GM12891 (cell line): ENCODE measurements at regions not wholly inside any gene's neighbourhood (a gene's known extent, or its start where the extent isn't known, plus 50 kb on each side); places are given as distances from the start of the nearest gene placed in this dataset.

Source experiments
- DNase-seq: peaks from one replicate; pipeline ENCODE4 v3.0.0; 2011; ENCODE audit warnings: low spot score; ENCODE audit not compliant: insufficient read length
- FAIRE-seq: peaks from 2 replicates; lab custom pipeline; 2011; peaks lifted over from hg19 to GRCh38; lab: Jason Lieb, UNC
- PAX5 ChIP-seq: IDR thresholded peaks from 2 replicates; pipeline ENCODE4 v1.6.1; 2011; ENCODE audit warnings: low read length, moderate library complexity, mild to moderate bottlenecking; ENCODE audit not compliant: insufficient read depth, severe bottlenecking
- POLR2A ChIP-seq: IDR thresholded peaks from 2 replicates; pipeline ENCODE4 v1.6.1; 2011; ENCODE audit warnings: low read depth, low read length, control low read depth
- POLR2AphosphoS5 ChIP-seq: IDR thresholded peaks from 2 replicates; pipeline ENCODE4 v1.6.1; 2011; ENCODE audit warnings: low read depth, low read length, control low read depth
- POU2F2 ChIP-seq: IDR thresholded peaks from 2 replicates; pipeline ENCODE4 v1.6.1; 2011; ENCODE audit warnings: low read depth, mild to moderate bottlenecking, control low read depth, low read length, moderate library complexity
- SPI1 ChIP-seq: IDR thresholded peaks from 2 replicates; pipeline ENCODE4 v1.6.1; 2011; ENCODE audit warnings: low read depth, low read length, control low read depth
- TAF1 ChIP-seq: IDR thresholded peaks from 2 replicates; pipeline ENCODE4 v1.6.1; 2011; ENCODE audit warnings: low read depth, low read length, control low read depth

GRCh38 chr5:2238732-2239131, 356.0 kb upstream of the IRX4 start:
- TF ChIP-seq PAX5 (no peak), POLR2A (no peak), POLR2AphosphoS5 (no peak), SPI1 (no peak), TAF1 (no peak), POU2F2 (no peak)
- no peak for FAIRE-seq
- DNase-seq, result no peak

GRCh38 chr5:2227433-2227832, 344.7 kb upstream of the IRX4 start:
- no peak for FAIRE-seq
- DNase-seq, result no peak
- no peak for TF ChIP-seq SPI1
- TF ChIP-seq POLR2A, result no peak
- TF ChIP-seq PAX5, result no peak
- TF ChIP-seq POU2F2, result no peak
- TF ChIP-seq TAF1, result no peak
- TF ChIP-seq POLR2AphosphoS5, result no peak

DNA sequence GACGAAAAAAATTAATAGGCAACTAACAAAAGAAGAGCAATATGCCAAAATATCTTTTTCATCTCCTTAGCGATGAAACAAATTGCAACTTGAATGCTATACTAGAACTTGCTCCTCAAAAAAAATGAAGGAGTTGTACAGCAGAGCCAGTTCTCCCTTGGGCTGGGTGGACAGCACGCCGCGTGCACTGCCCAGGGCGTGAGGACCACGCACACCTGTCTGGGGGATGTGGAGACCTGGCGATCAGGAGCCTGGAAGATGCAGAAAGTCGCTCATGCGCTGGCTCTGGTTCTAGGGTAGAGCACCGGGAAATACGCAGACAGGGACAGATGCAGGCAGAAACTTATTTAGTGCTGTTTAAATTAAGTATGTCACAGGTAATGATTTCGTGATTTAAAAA, 342.0 kb upstream of the IRX4 start:
- no peak for FAIRE-seq
- no peak for DNase-seq
- TF ChIP-seq POLR2AphosphoS5 (no peak), TAF1 (no peak), PAX5 (no peak), POLR2A (no peak), POU2F2 (no peak), SPI1 (no peak)

GRCh38 chr5:2223303-2223702, 340.6 kb upstream of the IRX4 start:
- TF ChIP-seq POU2F2, result no peak
- no peak for TF ChIP-seq POLR2A
- no peak for TF ChIP-seq TAF1
- no peak for TF ChIP-seq POLR2AphosphoS5
- no peak for TF ChIP-seq SPI1
- TF ChIP-seq PAX5, result no peak
- DNase-seq (no peak), FAIRE-seq (no peak)

DNA sequence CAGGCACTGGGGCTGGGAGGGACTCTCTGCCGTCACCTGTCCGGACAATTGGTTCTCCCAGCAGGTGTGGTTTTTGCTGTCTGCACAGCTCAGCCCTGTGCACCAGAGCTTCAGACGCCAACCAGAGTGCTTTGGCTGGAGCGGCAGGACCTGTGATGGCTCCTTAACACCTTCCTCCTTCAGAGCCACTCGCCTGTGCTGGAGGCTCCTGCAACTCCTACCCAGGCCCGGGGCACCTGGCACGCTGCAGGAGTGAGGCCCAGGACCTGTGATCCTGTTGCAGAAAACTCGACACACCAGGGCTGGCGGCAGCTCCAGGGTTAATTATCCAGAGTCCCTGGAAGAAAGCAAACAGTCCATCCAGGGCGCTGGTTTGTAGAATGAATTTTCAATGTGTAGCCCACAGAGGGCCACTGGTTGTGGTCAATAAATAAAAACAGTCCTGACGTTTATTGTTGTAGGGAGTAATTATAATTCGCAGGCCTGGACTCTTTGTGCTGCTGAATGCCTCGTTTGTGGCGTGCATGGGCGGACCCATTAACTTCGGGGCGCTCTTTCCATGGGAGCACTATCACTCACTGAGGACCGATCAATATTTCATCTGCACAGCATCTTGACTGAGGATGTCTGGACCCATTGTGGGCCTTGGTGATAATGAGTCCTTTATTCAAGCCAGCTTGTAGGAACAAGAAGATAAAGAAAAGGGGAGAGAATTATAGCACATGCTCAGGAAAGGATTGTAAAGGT, 339.7 kb upstream of the IRX4 start:
- no peak for FAIRE-seq
- DNase-seq, result no peak
- TF ChIP-seq PAX5 (no peak), SPI1 (no peak), POU2F2 (no peak), POLR2AphosphoS5 (no peak), TAF1 (no peak), POLR2A (no peak)

GRCh38 chr5:2221450-2221849, 338.7 kb upstream of the IRX4 start:
- TF ChIP-seq POLR2A, result no peak
- no peak for TF ChIP-seq POU2F2
- no peak for TF ChIP-seq POLR2AphosphoS5
- no peak for TF ChIP-seq SPI1
- no peak for TF ChIP-seq PAX5
- no peak for TF ChIP-seq TAF1
- DNase-seq (no peak), FAIRE-seq (no peak)

DNA sequence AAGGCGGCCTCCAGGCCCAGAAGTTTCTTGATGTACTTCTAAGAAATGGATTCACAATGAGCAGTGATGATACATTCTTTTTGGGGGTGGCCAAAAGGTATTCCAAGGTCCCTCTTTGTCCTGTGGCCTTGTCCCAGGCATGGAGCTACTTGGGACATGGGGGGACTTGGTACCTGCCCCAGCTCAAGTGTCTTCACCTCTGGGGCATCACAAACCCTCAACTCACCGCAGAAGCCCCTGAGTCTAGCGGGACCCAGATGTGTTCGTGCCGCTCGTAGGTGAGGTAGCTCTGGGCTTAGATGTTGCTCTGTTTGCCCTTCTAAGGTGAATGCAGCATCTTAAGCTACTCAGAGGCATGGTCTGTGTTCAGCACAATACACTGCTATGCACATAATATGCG, 338.0 kb upstream of the IRX4 start:
- TF ChIP-seq POLR2A (no peak), TAF1 (no peak), POU2F2 (no peak), POLR2AphosphoS5 (no peak), PAX5 (no peak), SPI1 (no peak)
- FAIRE-seq (no peak), DNase-seq (no peak)

DNA sequence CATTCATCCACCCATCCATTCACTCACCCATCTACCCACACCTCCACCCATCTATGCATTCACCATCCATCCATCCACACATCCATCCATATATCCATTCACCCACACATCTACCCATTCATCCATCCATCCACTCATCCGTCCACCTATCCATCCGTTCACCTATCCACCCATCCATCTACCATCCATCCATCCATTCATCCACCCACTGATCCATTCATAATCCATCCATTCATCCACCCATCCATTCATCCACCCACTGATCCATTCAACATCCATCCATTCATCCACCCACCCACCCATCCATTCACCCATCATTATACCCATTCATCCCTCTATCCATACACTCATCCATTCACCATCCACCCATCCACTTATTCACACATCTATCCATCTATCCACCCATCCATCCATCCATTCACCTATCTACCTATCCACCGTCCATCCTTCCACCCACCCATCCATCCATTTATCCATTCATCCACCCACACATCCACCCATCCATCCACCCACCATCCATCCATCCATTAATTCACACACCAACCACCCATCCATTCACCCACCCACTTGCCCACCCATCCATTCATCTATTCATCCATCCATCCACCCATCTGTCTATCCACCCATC, 336.5 kb upstream of the IRX4 start:
- no peak for DNase-seq
- FAIRE-seq, result no peak
- no peak for TF ChIP-seq SPI1
- no peak for TF ChIP-seq TAF1
- TF ChIP-seq POLR2A, result no peak
- TF ChIP-seq POU2F2, result no peak
- TF ChIP-seq POLR2AphosphoS5, result no peak
- TF ChIP-seq PAX5, result no peak

GRCh38 chr5:2217219-2217618, 334.5 kb upstream of the IRX4 start:
- FAIRE-seq (no peak), DNase-seq (no peak)
- TF ChIP-seq POLR2A, result no peak
- no peak for TF ChIP-seq SPI1
- no peak for TF ChIP-seq PAX5
- no peak for TF ChIP-seq POLR2AphosphoS5
- no peak for TF ChIP-seq POU2F2
- no peak for TF ChIP-seq TAF1
